PC-9 (cell line): ENCODE measurements at regions not wholly inside any gene's neighbourhood (a gene's known extent, or its start where the extent isn't known, plus 50 kb on each side); places are given as distances from the start of the nearest gene placed in this dataset.

Source experiments
- BruUV-seq: library from RNA; stranded (reverse); fragments of 400-500 nt; replicated peaks from 2 replicates; lab custom pipeline; 2021; lab: Mats Ljungman, UMichigan
- CTCF ChIA-PET: fragments of 300-600 bp; sonication (Branson Sonifier 250); formaldehyde crosslinking; loops from one replicate; lab custom pipeline; 2022; ENCODE audit warnings: antibody characterized with exemption; lab: Charles Lee
- POLR2A ChIA-PET: fragments of 300-600 bp; sonication (Branson Sonifier 250); formaldehyde crosslinking; loops from one replicate; lab custom pipeline; 2022; ENCODE audit warnings: antibody characterized with exemption; ENCODE audit not compliant: unreplicated experiment; lab: Charles Lee
- DNase-seq, 2 experiments: peaks; one replicate each; pipeline versions ENCODE4 v3.0.0 to v3.0.0-alpha.2; 2015 to 2022; ENCODE audit warnings: mixed read lengths in 1 of 2
- H2AFZ ChIP-seq: fragments of 200-600 bp; sonication (generic); 2 replicates; pipeline ENCODE4 v1.8.1; 2017; ENCODE audit warnings: antibody characterized with exemption
- H3F3A ChIP-seq: fragments of 200-600 bp; sonication (generic); 2 replicates; pipeline ENCODE4 v1.8.1; 2017; ENCODE audit warnings: antibody characterized with exemption, mild to moderate bottlenecking, low read depth; ENCODE audit not compliant: insufficient read depth
- H3K27ac ChIP-seq: fragments of 200-600 bp; sonication (generic); 2 replicates; pipeline ENCODE4 v1.6.1; 2016; ENCODE audit warnings: mixed run types
- H3K27me3 ChIP-seq: fragments of 200-600 bp; sonication (generic); 2 replicates; pipeline ENCODE4 v1.6.1; 2016; ENCODE audit warnings: low read depth, mixed run types; ENCODE audit not compliant: insufficient read depth
- H3K36me3 ChIP-seq: fragments of 200-600 bp; sonication (generic); 2 replicates; pipeline ENCODE4 v1.6.1; 2016; ENCODE audit warnings: low read depth, mixed run types
- H3K4me1 ChIP-seq: fragments of 200-600 bp; sonication (generic); replicated peaks from 2 replicates; pipeline ENCODE4 v1.6.1; 2016; ENCODE audit warnings: mixed run types; ENCODE audit not compliant: insufficient read depth
- H3K4me2 ChIP-seq: fragments of 200-600 bp; sonication (generic); 2 replicates; pipeline ENCODE4 v1.6.1; 2017; ENCODE audit warnings: mixed run types
- H3K4me3 ChIP-seq: fragments of 200-600 bp; sonication (generic); 2 replicates; pipeline ENCODE4 v1.6.1; 2016; ENCODE audit warnings: mixed run types
- H3K79me2 ChIP-seq: fragments of 200-600 bp; sonication (generic); 2 replicates; pipeline ENCODE4 v1.6.1; 2017; ENCODE audit warnings: low read depth, mixed run types
- H3K9me2 ChIP-seq: fragments of 200-600 bp; sonication (generic); 2 replicates; pipeline ENCODE4 v1.8.1; 2017; ENCODE audit warnings: mild to moderate bottlenecking; ENCODE audit not compliant: insufficient read depth
- H3K9me3 ChIP-seq: fragments of 200-600 bp; sonication (generic); 2 replicates; pipeline ENCODE4 v1.8.1; 2016; ENCODE audit warnings: low read depth; ENCODE audit not compliant: insufficient read depth
- H4K20me1 ChIP-seq: fragments of 200-600 bp; sonication (generic); 2 replicates; pipeline ENCODE4 v1.8.1; 2017; ENCODE audit not compliant: insufficient read depth
- CTCF ChIP-seq: fragments of 200-600 bp; sonication (generic); conservative IDR thresholded peaks from 2 replicates; pipeline ENCODE4 v1.6.1; 2017; ENCODE audit warnings: mixed run types, antibody characterized with exemption, mild to moderate bottlenecking, moderate library complexity
- EZH2 ChIP-seq: fragments of 200-600 bp; sonication (generic); IDR thresholded peaks from 2 replicates; pipeline ENCODE4 v1.8.0; 2017; ENCODE audit warnings: antibody characterized with exemption, low read depth
- intact Hi-C: fragments of 100-400 bp; cut with micrococcal nuclease; formaldehyde crosslinking; loops from one replicate; pipeline ENCODE4 v1.10.0; 2022; ENCODE audit not compliant: unreplicated experiment

DNA sequence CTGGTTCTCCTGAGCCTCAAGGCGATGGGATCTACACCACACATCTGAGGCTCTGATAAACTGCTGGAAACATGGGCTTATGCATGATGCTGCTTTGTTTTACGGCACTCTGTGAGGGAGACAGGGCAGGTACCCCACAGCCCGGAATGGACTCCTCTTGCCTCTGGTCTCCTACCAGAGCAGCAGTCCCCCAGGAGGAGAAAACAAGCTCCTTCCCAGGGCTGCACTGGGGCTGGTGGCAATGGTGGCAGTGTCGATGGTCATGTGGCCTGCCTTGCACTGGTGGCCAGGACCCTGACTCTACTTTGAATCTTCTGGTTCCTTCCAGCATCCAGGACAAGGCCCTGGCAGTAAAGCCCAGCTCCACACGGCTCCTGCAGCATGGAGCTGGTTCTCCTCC is 79.4 kb downstream of the TOMM20 start:
- Histone ChIP-seq H3K9me2 (no peaks in the 10 kb centered on the region), H4K20me1 (no peaks in the 10 kb centered on the region), H3K9me3 (no peaks in the 10 kb centered on the region), H3K4me2 (no peak overlapping the region), H2AFZ (no peak overlapping the region), H3K27me3 (no peaks in the 10 kb centered on the region), H3F3A (peaks cover 9% of the 10 kb centered on the region; the same call in 1 of the 2 replicates), H3K4me1 (peaks cover 10% of the 10 kb centered on the region; the same call in 1 of the 2 replicates), H3K4me3 (no peak overlapping the region), H3K36me3 (no peaks in the 10 kb centered on the region), H3K27ac (no peak overlapping the region), H3K79me2 (no peaks in the 10 kb centered on the region)
- CTCF ChIA-PET: interaction anchor here (1.1 kb wide), 1 partner anchor 361 kb away, joined by 3 read pairs; no protein-coding TSS in a partner anchor
- DNase-seq: no peak
- intact Hi-C loops: no loop called here
- POLR2A ChIA-PET: no interaction called here
- no peak for TF ChIP-seq CTCF
- no peak for TF ChIP-seq EZH2
- no TSS peak for BruUV-seq

- Histone ChIP-seq H3K36me3 (no peaks in the 10 kb centered on the region), H3K27ac (peak overlapping the region; percentile 17; the same call in 1 of the 2 replicates), H3F3A (peaks cover 9% of the 10 kb centered on the region; the same call in 1 of the 2 replicates), H4K20me1 (no peaks in the 10 kb centered on the region), H3K4me2 (peak overlapping the region; percentile 3; the same call in 1 of the 2 replicates), H3K9me2 (no peaks in the 10 kb centered on the region), H3K27me3 (no peaks in the 10 kb centered on the region), H3K79me2 (no peaks in the 10 kb centered on the region), H3K4me3 (no peak overlapping the region), H3K9me3 (no peaks in the 10 kb centered on the region), H3K4me1 (peaks cover 10% of the 10 kb centered on the region; the same call in 1 of the 2 replicates), H2AFZ (no peak overlapping the region)
- no TSS peak for BruUV-seq
- ChIA-PET CTCF (no interaction called here), POLR2A (interaction anchor here (0.7 to 0.9 kb wide), 2 partner anchors 15 to 23 kb away, joined by 4 to 7 read pairs; no protein-coding TSS in a partner anchor)
- TF ChIP-seq CTCF (no peak), EZH2 (no peak)
- intact Hi-C loops: no loop called here
- no peak for DNase-seq
These were observed 81.2 kb downstream of the TOMM20 start for GRCh38 chr1:235047331-235047871.

DNA sequence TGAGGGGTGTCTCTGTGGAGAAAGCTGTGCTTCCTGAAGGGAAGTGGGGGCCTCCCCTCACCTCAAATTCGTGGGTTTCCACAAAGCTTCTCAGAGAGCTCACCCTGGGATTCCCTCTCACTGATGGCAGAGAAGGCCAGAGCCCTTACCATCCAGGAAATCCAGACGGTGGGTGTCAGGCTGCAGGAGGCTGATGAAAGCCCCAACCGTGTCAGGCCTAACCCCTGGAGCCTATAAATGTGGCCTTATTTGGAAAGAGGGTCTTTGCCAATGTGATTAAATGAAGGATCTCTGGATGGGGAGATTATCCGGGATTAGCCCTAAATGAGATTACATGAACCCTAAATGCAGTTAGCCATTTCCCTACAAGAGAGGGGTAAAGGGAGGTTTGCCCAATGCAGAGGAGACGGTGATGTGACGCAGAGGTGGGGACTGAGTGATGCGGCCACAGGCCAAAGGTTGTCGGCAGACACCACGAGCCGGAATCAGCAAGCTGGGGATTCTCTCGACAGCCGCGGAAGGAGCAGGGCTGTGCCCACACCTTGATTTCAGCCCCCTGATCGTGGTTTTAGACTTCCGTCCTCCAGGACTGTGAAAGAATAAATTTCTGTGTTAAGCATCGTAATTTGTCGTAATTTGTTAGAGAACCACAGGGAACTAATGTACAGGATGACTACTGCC is 82.6 kb downstream of the TOMM20 start:
- TF ChIP-seq CTCF (no peak), EZH2 (no peak)
- Histone ChIP-seq H3K79me2 (no peaks in the 10 kb centered on the region), H3K9me2 (no peaks in the 10 kb centered on the region), H3K27me3 (no peaks in the 10 kb centered on the region), H3K36me3 (no peaks in the 10 kb centered on the region), H4K20me1 (no peaks in the 10 kb centered on the region), H3K27ac (no peak overlapping the region), H3K9me3 (no peaks in the 10 kb centered on the region), H3K4me1 (peaks cover 10% of the 10 kb centered on the region; the same call in 1 of the 2 replicates), H3F3A (peaks cover 12% of the 10 kb centered on the region; the same call in 1 of the 2 replicates), H3K4me2 (no peak overlapping the region), H2AFZ (no peak overlapping the region), H3K4me3 (no peak overlapping the region)
- ChIA-PET CTCF (interaction anchor here (0.5 kb wide), 1 partner anchor 16 kb away, joined by 7 read pairs; no protein-coding TSS in a partner anchor), POLR2A (interaction anchor here (0.6 kb wide), 1 partner anchor 447 kb away, joined by 3 read pairs; no protein-coding TSS in a partner anchor)
- no TSS peak for BruUV-seq
- DNase-seq: no peak
- intact Hi-C loops: no loop called here
